GM19463 (cell line): ENCODE measurements at regions not wholly inside any gene's neighbourhood (a gene's known extent, or its start where the extent isn't known, plus 50 kb on each side); places are given as distances from the start of the nearest gene placed in this dataset.
"Not testable (repeated sequence)": the region's sequence is repeated elsewhere in the genome, so short reads cannot be mapped to it uniquely, and the experiment has no call there.

Experiments used
- ATAC-seq: cut with Tn5 transposase; IDR thresholded peaks from one replicate; pipeline ENCODE4 v1.9.1; 2021; ENCODE audit warnings: mild to moderate bottlenecking, moderate library complexity; ENCODE audit not compliant: unreplicated experiment

GRCh38 chr21:27519361-27519760 lies 552.5 kb upstream of the ADAMTS5 start:
- no peak for ATAC-seq

- not testable (repeated sequence) for ATAC-seq
Measured at GRCh38 chr21:27517177-27517576, 550.3 kb upstream of the ADAMTS5 start.

GRCh38 chr21:27515676-27516075 lies 548.8 kb upstream of the ADAMTS5 start:
- ATAC-seq: no peak

GRCh38 chr21:27513825-27514224 lies 546.9 kb upstream of the ADAMTS5 start:
- no peak for ATAC-seq

GRCh38 chr21:27513016-27513415 lies 546.1 kb upstream of the ADAMTS5 start:
- ATAC-seq: no peak

GRCh38 chr21:27511233-27511632 lies 544.3 kb upstream of the ADAMTS5 start:
- no peak for ATAC-seq

- no peak for ATAC-seq
Measured at GRCh38 chr21:27507695-27508094, 540.8 kb upstream of the ADAMTS5 start.

GRCh38 chr21:27505516-27505915 lies 538.6 kb upstream of the ADAMTS5 start:
- ATAC-seq: no peak

GRCh38 chr21:27502801-27503200 lies 535.9 kb upstream of the ADAMTS5 start:
- ATAC-seq: no peak

- no peak for ATAC-seq
Measured at GRCh38 chr21:27498025-27498424, 531.1 kb upstream of the ADAMTS5 start.

- ATAC-seq: no peak
Measured at GRCh38 chr21:27495836-27496235, 528.9 kb upstream of the ADAMTS5 start.

- no peak for ATAC-seq
Measured at GRCh38 chr21:27493542-27493941, 526.7 kb upstream of the ADAMTS5 start.

- ATAC-seq: no peak
Measured at GRCh38 chr21:27487676-27488075, 520.8 kb upstream of the ADAMTS5 start.

- no peak for ATAC-seq
Measured at GRCh38 chr21:27480841-27481261, 514.0 kb upstream of the ADAMTS5 start.

GRCh38 chr21:27477296-27477695 lies 510.4 kb upstream of the ADAMTS5 start:
- no peak for ATAC-seq

GRCh38 chr21:27476696-27477095 lies 509.8 kb upstream of the ADAMTS5 start:
- ATAC-seq: no peak

GRCh38 chr21:27475363-27475955 lies 508.6 kb upstream of the ADAMTS5 start:
- ATAC-seq: no peak

- ATAC-seq: no peak
Measured at GRCh38 chr21:27467366-27467765, 500.5 kb upstream of the ADAMTS5 start.

- ATAC-seq: no peak
Measured at GRCh38 chr21:27466140-27466539, 499.3 kb upstream of the ADAMTS5 start.

- no peak for ATAC-seq
Measured at GRCh38 chr21:27464648-27465047, 497.8 kb upstream of the ADAMTS5 start.

GRCh38 chr21:27462726-27463125 lies 495.8 kb upstream of the ADAMTS5 start:
- ATAC-seq: no peak

GRCh38 chr21:27454234-27454633 lies 487.3 kb upstream of the ADAMTS5 start:
- ATAC-seq: no peak

- ATAC-seq: no peak
Measured at GRCh38 chr21:27451116-27451515, 484.2 kb upstream of the ADAMTS5 start.
